H1 (cell line): ENCODE measurements at regions not wholly inside any gene's neighbourhood (a gene's known extent, or its start where the extent isn't known, plus 50 kb on each side); places are given as distances from the start of the nearest gene placed in this dataset.

Source experiments
- EZH2 ChIP-seq: fragments of 200-600 bp; sonication (generic); IDR thresholded peaks from 2 replicates; pipeline ENCODE4 v1.7.1; 2012; ENCODE audit warnings: low read depth, mild to moderate bottlenecking, moderate library complexity, low read length, inconsistent platforms; ENCODE audit not compliant: severe bottlenecking
- HDAC6 ChIP-seq: IDR thresholded peaks from one replicate; pipeline ENCODE4 v1.7.1; 2012; ENCODE audit warnings: low read depth, mild to moderate bottlenecking, inconsistent platforms, low read length, moderate library complexity
- POLR2A ChIP-seq, 2 experiments: IDR thresholded peaks; 1 replicate in 1 of 2; 2 replicates in 1 of 2; pipeline ENCODE4 v1.6.1; 2011; ENCODE audit warnings: low read depth in 2 of 2, low read length in 2 of 2, mild to moderate bottlenecking in 2 of 2; ENCODE audit errors: control extremely low read depth in 1 of 2
- POLR2AphosphoS5 ChIP-seq: IDR thresholded peaks from 2 replicates; pipeline ENCODE4 v1.6.1; 2011; ENCODE audit warnings: low read depth, low read length
- SIX5 ChIP-seq: IDR thresholded peaks from 2 replicates; pipeline ENCODE4 v1.6.1; 2011; ENCODE audit warnings: mild to moderate bottlenecking, low read depth, low read length
- SRF ChIP-seq: IDR thresholded peaks from 2 replicates; pipeline ENCODE4 v1.6.1; 2011; ENCODE audit warnings: mild to moderate bottlenecking, low read depth, low read length, moderate library complexity
- TBP ChIP-seq: IDR thresholded peaks from 2 replicates; pipeline ENCODE4 v1.6.1; 2011; ENCODE audit warnings: low read depth, low read length, improper control_type of control experiment

GRCh38 chr5:145591578-145591977 is 243.6 kb downstream of the PRELID2 start (continued):
- no peak for TF ChIP-seq SRF
- TF ChIP-seq SIX5: no peak
- no peak for TF ChIP-seq POLR2A (IDR thresholded peaks at IDR 0.05; ENCODE audit: control extremely low read depth in 1 of 2, low read depth in 2 of 2, low read length in 2 of 2)
- TF ChIP-seq TBP: no peak
- no peak for TF ChIP-seq POLR2AphosphoS5
- TF ChIP-seq EZH2: no peak
- no peak for TF ChIP-seq HDAC6
- TF ChIP-seq, all 59 proteins: peak for 0
